H1 (cell line): ENCODE measurements at regions not wholly inside any gene's neighbourhood (a gene's known extent, or its start where the extent isn't known, plus 50 kb on each side); places are given as distances from the start of the nearest gene placed in this dataset.
"Not testable (repeated sequence)": the region's sequence is repeated elsewhere in the genome, so short reads cannot be mapped to it uniquely, and the experiment has no call there.

Experiments used
- ATF2 ChIP-seq: IDR thresholded peaks from 2 replicates; pipeline ENCODE4 v1.6.1; 2012; ENCODE audit warnings: low read length, inconsistent platforms
- CTCF ChIP-seq, 3 experiments: IDR thresholded peaks; 1 replicate in 2 of 3; 2 replicates in 1 of 3; pipeline versions ENCODE4 v1.5.1 to v1.6.1; 2011; ENCODE audit warnings: low read length in 3 of 3, mild to moderate bottlenecking in 3 of 3, inconsistent platforms in 2 of 3, low read depth in 1 of 3, moderate library complexity in 1 of 3; ENCODE audit not compliant: insufficient read depth in 1 of 3; ENCODE audit errors: control extremely low read depth in 1 of 3
- EP300 ChIP-seq, 2 experiments: IDR thresholded peaks; 1 replicate in 1 of 2; 2 replicates in 1 of 2; pipeline ENCODE4 v1.6.1; 2011 to 2012; ENCODE audit warnings: low read depth in 2 of 2, low read length in 2 of 2, mild to moderate bottlenecking in 2 of 2, borderline replicate concordance in 1 of 2, inconsistent platforms in 1 of 2, moderate library complexity in 1 of 2
- KDM1A ChIP-seq: fragments of 200-600, 300-600 bp; sonication (generic); IDR thresholded peaks from 2 replicates; pipeline ENCODE4 v1.7.1; 2016; ENCODE audit warnings: mild to moderate bottlenecking, low read length, borderline replicate concordance
- POLR2A ChIP-seq, 2 experiments: IDR thresholded peaks; 1 replicate in 1 of 2; 2 replicates in 1 of 2; pipeline ENCODE4 v1.6.1; 2011; ENCODE audit warnings: low read depth in 2 of 2, low read length in 2 of 2, mild to moderate bottlenecking in 2 of 2; ENCODE audit errors: control extremely low read depth in 1 of 2
- POLR2AphosphoS5 ChIP-seq: IDR thresholded peaks from 2 replicates; pipeline ENCODE4 v1.6.1; 2011; ENCODE audit warnings: low read depth, low read length
- POU5F1 ChIP-seq: IDR thresholded peaks from 2 replicates; pipeline ENCODE4 v1.6.1; 2011; ENCODE audit warnings: low read depth, mild to moderate bottlenecking, low read length, moderate library complexity
- SP1 ChIP-seq: IDR thresholded peaks from 2 replicates; pipeline ENCODE4 v1.6.1; 2011; ENCODE audit warnings: low read depth, low read length
- YY1 ChIP-seq: IDR thresholded peaks from 2 replicates; pipeline ENCODE4 v1.6.1; 2011; ENCODE audit warnings: low read depth, mild to moderate bottlenecking, low read length

- TF ChIP-seq EP300 (IDR thresholded peaks at IDR 0.05; ENCODE audit: borderline replicate concordance in 1 of 2, low read depth in 2 of 2, low read length in 2 of 2); CTCF (IDR thresholded peaks at IDR 0.05; ENCODE audit: control extremely low read depth in 1 of 3, insufficient read depth in 1 of 3, low read depth in 1 of 3, low read length in 3 of 3); POLR2AphosphoS5; ATF2; POLR2A (IDR thresholded peaks at IDR 0.05; ENCODE audit: control extremely low read depth in 1 of 2, low read depth in 2 of 2, low read length in 2 of 2); SP1; YY1; KDM1A; POU5F1: not testable (repeated sequence)
Measured at GRCh38 chr15:24088941-24089340, 401.8 kb upstream of the NDN start.
